GM21423 (cell line): ENCODE measurements at regions not wholly inside any gene's neighbourhood (a gene's known extent, or its start where the extent isn't known, plus 50 kb on each side); places are given as distances from the start of the nearest gene placed in this dataset.

Source experiments
- ATAC-seq: cut with Tn5 transposase; IDR thresholded peaks from one replicate; pipeline ENCODE4 v1.9.1; 2021; ENCODE audit warnings: mild to moderate bottlenecking, moderate library complexity; ENCODE audit not compliant: unreplicated experiment

DNA sequence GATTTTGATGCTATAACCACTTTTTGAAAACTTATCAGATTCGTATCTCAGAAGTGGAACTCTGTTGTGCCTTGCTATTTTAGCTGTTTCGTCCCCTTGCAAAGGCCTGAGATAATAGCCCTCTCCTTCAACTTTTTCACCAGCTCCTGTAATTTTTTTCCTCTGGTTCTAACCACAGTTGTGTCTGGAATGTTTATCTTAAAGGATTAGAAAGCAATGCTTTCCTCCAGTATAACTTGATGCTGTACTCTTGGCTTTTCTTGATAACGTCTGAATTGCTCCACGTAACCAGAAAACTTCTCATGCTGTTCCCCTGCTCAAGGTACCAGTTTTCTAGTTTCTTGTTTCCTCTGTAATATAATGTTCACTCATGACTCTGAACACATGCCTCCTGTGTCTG lies 209.4 kb downstream of the DTWD2 start:
- no peak for ATAC-seq

DNA sequence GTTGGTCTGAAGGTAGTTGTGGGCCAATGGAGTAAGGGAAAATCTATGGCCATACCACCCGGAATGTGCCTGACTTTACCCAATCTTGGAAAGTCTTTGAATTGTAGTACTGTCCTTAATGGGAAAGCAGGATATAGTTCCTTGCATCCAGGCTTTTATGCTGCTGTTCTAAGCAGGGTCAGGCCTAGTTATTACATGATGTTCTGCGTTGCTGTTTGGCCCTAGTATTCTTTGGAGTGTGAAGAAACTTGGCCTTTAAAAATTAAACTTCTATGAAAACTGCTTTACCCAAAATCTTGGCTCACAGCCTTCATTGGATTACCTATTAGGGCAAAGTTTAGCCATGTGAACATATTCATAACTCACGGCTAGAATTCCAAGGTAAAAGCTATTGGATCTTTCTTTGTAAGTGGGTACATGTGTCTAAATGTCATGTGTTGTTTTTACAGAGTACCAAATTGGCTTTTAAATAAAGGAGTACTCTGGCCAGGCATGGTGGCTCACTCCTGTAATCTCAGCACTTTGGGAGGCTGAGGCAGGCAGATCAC lies 211.1 kb downstream of the DTWD2 start:
- no peak for ATAC-seq

DNA sequence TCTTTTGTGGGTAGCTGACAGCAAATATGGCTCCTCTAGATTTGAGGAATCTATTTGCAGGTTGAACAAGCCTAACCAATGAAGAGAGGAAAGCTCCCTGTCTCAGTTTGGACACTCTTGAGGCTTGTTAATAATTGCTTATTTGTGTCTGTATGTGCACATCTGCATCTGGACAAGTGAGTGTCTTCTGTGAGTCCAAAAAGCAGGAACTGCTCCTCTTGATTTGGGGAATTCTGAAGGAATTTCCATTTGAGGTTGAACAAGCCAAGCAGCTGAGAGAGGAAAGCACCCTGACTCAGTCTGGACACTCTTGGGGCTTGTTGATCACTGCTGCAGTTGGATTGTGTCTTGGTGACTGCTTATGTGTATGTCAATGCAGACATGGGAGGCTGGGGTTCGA lies 211.6 kb downstream of the DTWD2 start:
- peak; percentile 57 for ATAC-seq

DNA sequence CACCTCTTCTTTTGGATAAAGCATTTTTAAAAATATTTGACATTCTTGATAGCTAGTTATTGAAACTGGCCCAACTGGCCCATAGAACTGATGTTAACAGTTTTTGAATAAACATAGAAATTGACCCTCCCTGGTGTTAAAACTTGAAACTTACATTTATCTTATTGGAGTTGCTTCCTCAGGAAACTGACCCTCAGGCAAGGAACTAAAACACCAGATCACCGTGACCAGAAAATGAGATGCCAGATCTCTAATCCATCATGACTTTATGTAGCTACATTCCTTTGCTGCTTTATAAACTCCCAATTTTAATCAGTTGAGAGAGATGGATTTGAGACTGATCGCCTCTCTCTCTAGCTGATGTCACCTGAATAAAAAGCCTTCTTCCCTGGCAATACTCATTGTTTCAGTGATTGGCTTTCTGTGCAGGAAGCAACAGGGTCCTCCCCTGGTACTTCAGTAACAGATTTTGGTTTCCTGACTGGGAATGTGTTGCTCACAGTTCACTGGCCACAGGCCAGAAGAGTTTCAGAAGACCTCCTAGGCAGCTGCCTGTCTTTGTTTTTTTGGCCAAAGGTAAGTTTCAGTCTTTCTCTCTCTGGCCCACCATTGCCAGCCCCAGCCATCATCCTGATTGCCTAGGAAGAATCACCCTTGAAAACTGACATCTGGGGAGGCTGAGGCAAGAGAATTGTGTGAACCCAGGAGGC lies 212.4 kb downstream of the DTWD2 start:
- peak; percentile 52 for ATAC-seq

DNA sequence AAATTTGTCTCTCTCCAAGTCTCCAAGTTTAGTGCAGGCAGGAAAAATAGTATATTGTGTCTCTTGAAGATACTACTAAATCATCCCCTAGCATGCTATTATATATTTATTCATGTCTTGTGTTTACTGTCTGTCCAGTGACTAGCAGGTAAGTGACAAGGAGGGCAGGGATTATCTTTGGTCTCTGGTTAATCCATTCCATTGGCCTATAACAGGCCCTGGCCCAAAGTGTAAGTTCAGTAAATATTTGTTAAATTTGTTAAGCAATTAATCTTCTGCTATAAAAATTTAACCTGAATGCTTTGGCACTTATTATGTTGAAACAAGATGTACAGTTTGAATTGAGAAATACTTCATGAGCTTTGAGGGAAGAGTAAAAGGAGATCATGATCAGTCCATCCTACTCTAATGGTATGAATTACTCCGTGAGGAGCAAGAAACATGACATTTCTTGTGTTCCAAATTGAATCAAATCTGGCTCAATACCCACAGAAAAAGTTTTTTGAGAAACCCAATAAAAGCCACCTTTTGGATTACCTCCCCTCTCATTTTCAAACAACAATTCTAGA lies 219.7 kb downstream of the DTWD2 start:
- no peak for ATAC-seq

DNA sequence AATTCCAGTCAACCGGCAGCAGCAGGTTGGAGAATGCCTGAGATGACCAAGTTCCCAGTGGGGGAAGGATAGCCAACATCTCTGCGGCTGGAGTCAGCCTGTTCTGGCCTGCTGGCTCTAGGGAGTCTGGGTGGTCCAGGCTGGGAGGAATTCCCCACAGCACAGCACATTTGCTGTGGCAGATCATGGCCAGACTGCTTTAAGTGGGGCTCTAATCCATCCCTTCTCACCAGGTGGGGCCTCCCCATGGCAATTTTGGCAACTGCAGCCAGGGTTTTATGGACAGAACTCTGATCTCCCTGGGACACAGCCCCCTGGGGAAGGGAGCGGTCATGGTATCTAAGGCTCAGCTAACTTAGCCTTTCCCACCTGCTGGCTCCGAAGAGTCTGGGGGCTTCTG lies 226.1 kb downstream of the DTWD2 start:
- ATAC-seq: no peak

DNA sequence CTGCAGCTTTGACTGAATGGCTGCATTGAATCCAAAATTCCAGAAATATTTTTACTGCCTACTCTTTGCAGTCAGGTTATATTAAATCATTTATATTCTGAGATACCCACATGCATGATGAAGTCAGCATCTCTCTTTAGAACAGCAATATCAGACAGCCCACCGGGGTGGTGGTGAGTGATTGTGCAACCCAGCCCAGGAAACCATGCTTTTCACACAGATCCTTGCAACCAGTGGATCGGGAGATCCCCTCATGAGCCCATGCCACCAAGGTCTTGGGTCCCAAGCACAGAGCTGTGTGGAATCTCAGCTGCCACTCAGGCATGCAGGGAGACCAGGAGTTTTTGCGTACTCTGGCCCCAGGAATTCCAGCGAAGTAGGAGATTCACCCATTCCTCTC lies 226.5 kb downstream of the DTWD2 start:
- ATAC-seq: no peak

DNA sequence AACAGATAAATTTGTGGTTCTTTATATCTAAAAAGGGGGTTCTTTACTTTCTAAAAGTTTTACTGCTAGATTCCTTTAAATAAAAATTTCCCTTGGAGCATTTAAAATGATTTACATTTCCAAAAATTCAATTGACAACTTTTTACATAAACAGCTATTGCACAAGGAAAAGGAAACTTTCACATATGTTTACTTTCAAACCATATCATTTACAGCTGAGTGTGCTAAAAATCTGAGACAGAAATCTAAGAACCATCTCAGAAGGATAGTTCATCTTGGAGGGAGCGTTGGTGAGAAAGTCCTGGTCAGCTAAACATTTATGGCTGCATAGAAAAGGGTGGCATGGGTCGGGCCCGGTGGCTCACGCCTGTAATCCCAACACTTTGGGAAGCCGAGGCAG lies 235.4 kb downstream of the DTWD2 start:
- no peak for ATAC-seq

DNA sequence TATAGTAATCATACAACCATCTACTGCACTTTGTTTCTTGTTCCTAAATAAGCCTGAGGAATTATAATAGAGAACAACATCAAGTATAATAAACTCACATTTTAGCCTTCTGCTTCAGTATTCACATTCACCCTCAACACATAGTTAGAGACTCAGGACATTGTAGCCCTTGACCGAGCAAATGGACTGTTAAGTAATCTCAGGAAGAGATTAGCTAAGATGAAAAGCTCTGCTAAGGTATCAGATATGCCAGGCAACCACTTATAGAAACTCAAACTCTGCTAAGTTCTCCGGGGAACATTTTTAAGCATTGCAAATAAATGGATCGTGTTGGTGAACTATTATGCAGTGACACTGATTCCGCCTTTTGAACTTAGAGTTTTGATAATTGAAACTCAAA lies 252.0 kb downstream of the DTWD2 start:
- no peak for ATAC-seq

DNA sequence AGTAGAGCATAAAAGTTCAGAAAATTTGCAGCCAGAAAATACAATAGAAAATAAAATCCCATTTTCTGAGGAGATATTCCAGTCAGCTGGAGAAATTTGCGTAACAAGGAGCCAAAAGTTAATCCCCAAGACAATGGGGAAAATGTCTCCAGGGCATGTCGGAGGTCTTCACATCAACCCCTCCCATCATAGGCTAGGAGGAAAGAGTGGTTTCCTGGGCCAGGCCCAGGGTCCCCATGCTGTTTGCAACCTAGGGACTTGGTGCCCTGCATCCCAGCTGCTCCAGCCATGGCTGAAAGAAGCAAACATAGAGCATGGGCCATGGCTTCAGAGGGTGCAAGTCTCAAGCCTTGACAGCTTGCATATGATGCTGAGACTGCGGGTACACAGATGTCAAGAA lies 255.0 kb downstream of the DTWD2 start:
- no peak for ATAC-seq

DNA sequence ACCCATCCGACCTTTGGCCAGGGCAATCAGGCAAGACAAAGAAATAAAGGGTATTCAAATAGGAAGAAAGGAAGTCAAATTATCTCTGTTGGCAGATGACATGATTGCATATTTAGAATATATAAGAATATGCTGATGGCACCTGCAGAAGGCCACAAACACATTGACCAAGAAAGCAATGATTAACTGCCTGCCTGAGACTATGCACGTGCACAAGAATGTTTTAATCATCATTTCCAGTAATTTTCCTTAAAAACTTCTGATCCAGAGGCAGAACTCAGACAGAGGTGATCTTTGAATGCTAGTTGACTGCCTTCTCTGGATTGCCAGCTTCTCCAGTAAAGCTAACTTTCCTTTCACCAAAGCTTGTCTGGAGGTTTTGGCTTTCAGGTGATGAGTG lies 260.2 kb downstream of the DTWD2 start:
- ATAC-seq: no peak

DNA sequence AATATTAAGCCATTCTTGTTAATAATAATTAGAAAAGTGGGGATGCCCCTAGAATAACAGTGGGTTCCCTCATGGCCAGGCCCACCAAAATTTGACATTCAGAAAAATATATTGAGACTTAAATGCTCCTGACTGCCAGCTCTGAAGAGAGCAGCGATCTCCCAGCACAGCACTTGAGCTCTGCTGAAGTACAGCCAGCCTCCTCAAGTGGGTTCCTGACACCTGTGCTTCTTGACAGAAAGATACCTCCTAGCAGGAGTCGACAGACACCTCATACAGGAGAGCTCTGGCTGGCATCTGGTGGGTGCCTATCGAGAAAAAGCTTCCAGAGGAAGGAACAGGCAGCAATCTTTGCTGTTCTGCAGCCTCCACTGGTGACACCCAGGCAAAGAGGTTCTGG lies 261.5 kb downstream of the DTWD2 start:
- no peak for ATAC-seq

DNA sequence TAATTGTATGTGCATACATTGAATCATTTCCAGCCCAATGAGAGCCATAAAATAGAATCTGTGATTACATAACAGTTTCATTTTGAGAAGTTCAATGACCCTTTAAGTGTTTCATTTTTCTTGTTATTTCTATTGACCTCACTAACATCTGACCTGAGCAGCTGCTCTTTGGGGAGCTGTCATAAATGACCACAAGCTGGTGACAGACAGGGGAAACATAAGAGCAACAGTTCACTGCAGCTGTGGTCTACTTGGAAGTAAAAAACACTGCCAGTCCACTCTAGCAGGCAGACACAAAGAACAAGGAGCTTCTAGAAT lies 265.4 kb downstream of the DTWD2 start:
- ATAC-seq: peak; percentile 84

DNA sequence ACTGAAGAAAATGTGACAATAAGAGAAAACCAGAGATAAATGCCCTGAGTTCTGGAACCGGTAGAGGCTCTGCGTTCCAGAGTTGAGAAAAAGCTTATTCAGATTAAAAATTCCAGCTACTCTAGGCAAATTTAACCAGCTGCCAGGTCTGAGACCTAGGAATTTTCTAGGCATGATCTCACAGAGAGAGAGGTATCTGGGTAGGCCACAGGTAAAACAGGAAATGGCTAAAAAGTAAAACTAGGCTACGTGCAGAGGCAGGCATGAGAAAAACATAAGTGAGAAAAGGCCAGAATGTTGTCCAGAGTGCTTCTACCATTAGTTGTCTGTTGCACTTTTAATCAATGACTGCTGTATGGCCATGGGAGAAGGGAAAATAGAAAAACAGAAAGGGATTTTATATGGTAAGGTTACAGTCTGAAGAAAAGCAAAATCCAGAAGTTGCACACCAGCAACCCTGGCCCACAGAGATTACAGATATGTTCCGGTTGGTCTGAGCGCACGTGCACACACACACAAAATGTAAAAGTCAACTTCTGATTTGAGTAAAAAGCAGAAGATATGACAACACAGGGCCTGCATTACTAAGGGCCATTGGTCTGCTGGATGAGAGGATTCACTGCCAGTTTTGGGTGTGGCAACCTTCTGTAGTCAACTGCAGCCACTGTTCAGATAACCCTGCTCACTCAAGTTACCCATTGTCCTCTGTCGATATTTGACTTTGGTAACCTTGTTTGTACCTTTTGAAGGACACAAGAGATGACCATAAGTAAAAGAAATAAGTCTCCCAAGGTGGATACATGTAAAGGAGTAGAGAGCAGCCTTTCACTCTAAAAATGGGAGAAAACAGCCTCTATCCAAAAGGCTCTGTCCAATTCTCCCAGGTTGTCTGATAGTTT lies 266.0 kb downstream of the DTWD2 start:
- ATAC-seq: peak; percentile 58

DNA sequence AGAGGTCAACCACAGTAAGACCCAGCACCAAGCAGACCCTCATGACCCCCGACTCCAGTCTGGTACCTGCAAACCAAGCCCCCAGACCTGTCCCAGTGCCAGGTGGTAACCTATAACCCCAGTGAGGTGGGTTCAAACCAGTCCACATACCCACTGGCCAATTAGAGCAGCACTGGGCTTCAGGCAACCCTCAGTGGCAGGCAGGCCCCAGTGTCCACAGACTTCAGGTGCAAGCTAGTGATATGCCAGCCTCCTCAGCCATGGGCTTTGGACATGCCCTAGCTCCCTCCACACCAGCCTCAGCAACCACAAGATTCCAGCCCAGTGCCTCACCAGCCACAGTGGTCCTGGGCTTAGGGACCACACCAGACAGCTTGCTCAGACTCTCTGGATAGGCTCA lies 276.6 kb downstream of the DTWD2 start:
- ATAC-seq: no peak

DNA sequence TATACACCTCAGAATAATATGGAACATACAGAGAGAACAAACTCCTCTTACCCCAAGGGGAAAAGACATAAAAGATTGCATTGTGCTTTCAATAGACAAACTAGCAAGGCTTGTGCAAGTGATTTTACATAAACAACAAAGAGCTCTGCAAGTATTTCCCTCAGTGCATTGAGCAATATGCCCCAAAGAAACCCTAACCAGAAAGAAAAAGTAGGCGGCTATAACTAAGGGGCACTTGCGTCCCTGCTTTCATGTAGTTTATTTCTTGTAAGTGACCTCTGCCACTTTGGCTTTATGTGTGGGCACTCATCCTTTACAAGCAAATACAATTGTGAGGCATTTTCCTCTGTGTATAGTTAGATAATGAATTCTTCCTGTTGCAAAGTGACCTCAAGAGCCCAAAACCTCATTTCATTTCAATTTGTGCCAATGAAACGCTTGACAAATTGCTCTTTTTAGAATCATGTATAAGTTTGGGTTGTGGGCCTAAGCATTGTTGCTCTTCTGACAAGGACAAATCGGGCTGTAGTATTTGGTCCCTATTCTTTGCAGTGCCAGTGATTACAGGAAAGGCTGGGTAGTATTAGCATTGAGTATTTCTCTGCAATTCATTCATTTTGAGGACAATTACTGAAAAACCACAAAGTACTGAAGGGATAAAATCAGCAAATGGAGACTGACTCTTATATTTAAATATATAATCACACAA lies 282.2 kb downstream of the DTWD2 start:
- no peak for ATAC-seq

DNA sequence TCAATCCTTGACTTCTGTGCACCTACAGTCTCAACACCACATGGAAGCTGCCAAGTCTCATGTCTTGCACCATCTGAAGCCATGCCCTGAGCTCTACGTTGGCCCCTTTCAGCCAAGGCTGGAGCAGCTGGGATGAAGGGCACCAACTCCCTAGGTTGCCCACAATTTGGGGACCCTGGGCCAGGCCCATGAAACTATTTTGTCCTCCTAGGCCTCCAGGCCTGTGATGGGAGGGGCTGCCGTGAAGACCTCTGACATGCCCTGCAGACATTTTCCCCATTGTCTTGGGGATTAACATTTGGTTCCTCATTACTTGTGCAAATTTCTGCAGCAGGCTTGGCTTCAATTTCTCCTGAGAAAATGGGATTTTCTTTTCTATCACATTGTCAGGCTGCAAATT lies 285.1 kb downstream of the DTWD2 start:
- ATAC-seq: no peak

DNA sequence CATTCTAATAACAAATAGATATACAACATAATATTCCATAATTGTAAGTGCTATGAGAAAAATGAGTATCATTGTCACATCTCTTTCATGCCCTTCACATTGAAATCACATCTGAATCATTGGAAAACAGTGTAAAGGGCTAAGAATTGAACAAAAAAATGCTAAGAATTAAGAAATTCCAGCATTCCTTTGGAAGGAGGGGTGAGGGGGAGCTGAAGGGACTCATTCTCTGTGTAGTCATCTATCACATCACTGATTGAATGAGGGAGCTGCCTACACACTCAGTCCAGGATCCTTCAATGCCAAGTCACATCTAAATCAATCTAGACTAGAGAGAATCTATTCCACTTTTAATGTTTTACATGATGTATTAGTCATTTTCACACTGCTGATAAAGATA lies 286.6 kb downstream of the DTWD2 start:
- no peak for ATAC-seq

DNA sequence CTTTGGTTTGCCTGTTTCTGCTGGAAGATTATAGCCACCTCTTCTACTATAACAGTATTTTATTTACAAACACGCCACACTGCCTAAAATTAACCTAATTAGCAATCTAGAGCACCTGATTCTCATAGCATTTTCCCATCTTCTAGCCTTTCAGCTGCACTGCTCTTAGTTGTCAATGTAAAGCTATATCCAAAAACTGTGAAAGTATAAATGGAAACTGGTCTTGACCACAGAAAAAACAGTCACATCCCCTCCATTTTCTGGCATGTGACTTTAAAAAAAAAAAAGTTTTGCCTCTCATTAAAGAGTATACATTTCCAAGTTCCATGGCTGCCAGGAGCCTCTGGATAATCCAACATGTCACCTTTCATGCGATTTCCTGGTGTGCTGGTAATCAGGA lies 287.8 kb downstream of the DTWD2 start:
- ATAC-seq: no peak

DNA sequence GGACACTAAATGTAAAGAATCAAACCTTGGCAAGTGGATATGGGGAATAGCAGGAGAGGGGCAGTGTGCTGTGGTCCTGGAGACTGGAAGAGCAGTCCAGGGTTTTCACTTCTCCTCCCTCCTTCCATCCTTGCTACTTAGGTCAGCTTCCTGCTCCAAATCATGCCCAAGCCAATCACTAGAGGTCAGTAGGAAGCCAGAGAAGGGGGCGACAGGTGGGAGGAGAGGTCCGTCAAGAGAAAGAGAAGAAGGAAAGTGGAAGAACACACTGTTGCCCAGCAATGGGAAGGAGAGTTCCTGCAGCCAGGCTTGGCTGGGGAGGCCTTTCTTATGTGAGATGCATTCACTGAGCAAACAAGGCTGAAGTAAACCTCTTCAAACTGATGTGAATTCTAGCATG lies 289.6 kb downstream of the DTWD2 start:
- no peak for ATAC-seq

DNA sequence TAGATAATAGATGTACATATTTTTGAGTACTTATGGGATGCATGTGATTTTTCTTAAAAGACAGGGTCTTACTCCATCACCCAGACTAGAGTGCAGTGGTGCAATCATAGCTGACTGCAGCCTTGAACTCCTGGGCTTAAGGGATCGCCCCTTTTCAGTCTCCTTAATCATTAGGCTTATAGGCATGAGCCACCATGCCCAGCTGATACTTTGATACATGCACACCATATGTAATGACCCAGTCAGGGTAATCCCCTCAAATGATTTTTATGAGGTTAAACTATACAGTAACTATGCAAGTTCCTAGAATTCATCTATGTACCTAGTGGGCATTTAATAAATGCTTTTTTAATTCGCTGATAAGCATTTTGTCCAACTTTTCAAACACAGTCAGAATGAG lies 292.3 kb downstream of the DTWD2 start:
- no peak for ATAC-seq
